Non-pigmented ciliary epithelial cell (primary cell): ENCODE measurements at regions not wholly inside any gene's neighbourhood (a gene's known extent, or its start where the extent isn't known, plus 50 kb on each side); places are given as distances from the start of the nearest gene placed in this dataset.

ENCODE experiments used
- DNase-seq: peaks from one replicate; pipeline ENCODE4 v3.0.0-alpha.2; 2010; ENCODE audit warnings: low read depth

DNA sequence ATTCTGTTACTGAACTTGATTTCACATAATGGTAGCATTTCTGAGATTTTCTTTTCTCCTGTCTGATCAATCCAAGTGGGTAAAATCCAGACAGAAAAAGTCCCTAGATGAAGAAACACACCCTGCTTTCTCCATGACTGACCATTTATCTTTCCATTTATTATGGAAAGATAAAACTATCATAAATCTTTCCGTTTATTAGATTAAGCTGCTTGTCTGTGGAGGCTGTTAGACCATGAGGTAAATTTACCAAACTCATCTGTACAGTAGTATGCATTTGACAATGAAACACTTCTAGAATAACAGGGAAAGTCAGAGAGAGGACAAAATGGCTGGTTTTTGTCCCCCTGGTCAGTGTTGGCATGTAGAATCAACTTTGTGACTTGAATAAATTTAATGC lies 491.2 kb upstream of the SEMA6A start:
- no peak for DNase-seq

- DNase-seq = no peak
Observed at GRCh38 chr5:117065161-117065560, 490.5 kb upstream of the SEMA6A start.

GRCh38 chr5:117060099-117060498 lies 485.5 kb upstream of the SEMA6A start:
- no peak for DNase-seq

DNA sequence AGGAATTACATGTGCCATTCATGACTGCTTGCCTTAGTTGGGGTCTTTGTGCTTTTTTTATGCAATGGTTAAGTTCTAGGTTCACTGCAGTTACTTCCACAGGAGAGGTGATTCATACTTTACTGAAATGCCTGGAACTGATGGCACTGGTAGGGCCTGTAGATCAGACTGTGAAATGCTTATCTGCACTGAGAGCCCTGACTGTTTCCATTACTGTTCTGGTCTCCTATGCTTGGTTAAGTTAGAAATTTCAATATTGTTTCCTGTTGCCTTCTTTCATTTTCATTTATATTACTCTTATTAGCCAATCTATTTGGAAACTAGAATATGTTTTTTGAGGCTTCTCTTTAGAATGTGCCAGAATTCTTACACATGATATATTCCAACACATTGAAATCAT lies 484.1 kb upstream of the SEMA6A start:
- DNase-seq = no peak

DNA sequence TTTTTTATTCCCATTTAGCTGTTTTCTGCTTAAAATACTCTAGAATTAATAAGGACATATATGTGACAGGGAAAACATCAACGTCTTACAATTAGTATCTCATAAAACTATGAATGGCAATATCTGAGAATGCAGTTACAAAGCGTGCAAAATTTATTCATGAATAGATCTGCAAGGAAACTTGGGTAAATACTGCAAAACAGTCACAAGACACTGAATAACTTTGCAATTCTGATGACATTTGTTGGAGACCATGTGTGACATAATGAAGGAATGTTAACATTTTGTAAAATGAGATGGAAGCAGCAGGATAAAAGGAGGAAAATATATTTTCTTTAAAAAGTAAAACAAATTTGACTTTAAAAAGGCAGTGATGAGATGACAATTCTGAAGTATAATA lies 480.9 kb upstream of the SEMA6A start:
- DNase-seq = no peak

GRCh38 chr5:117054911-117055310 lies 480.3 kb upstream of the SEMA6A start:
- no peak for DNase-seq

GRCh38 chr5:117054141-117054540 lies 479.5 kb upstream of the SEMA6A start:
- DNase-seq = no peak

GRCh38 chr5:117041926-117042595 lies 467.4 kb upstream of the SEMA6A start:
- DNase-seq = no peak

GRCh38 chr5:117039035-117039434 lies 464.4 kb upstream of the SEMA6A start:
- DNase-seq = no peak

GRCh38 chr5:117027384-117027783 lies 452.8 kb upstream of the SEMA6A start:
- no peak for DNase-seq

DNA sequence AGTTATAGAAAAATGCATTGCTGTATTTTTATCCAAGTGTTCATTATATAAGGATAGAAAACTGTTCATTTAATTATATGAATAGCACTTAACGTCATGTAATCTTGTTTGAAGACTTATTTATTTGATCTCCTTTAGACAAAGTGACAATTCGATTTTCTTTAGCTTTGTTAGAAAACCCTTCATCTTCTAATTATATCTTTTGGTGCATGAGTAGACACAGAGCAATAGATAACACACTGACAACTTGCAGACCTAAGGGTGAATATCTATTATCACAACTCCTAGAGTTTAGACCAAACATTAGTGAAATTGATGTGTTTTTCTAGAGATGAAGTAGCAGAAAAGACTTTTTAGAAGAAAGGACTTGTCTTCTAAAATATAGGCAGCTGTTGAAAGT lies 446.4 kb upstream of the SEMA6A start:
- no peak for DNase-seq

GRCh38 chr5:117013280-117013877 lies 438.8 kb upstream of the SEMA6A start:
- DNase-seq = no peak

- DNase-seq = no peak
Observed at GRCh38 chr5:117010574-117010973, 436.0 kb upstream of the SEMA6A start.

GRCh38 chr5:116998024-116998423 lies 423.4 kb upstream of the SEMA6A start:
- no peak for DNase-seq

DNA sequence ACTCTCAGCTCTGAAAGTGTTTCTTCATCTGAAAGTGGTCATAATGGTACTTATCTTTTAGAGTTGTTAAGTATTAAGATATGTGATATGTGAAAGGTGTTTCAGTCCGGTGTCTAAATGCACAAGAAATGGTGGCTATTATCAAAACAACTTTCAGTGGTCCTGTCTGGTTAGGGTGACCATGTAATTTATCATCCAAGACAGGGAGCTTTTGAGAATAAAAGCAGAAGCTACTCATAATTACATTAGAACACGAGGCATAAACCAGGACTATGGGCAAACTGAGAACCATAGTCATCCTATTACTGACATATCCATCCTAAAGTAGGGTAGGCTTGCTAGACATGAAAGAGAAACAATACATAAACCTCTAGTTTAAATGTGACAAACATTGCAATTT lies 418.1 kb upstream of the SEMA6A start:
- no peak for DNase-seq

- no peak for DNase-seq
Observed at GRCh38 chr5:116989995-116990394, 415.4 kb upstream of the SEMA6A start.

DNA sequence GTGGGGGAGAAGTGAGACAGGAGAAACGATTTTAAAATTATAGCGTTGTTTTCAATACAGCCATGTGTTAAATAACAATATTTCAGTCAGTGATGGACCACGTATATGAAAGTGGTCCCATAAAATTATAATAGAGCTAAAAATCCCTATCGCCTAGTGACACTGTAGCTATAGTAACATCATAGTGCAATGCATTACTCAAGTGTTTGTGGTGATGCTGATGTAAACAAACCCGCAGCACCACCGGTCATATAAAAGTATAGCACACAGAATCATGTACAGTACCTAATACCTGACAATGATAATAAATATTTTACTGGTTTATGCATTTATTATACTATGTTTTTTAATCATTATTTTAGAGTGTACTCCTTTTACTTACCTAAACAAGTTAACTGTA lies 407.4 kb upstream of the SEMA6A start:
- DNase-seq = no peak

GRCh38 chr5:116980581-116980980 lies 406.0 kb upstream of the SEMA6A start:
- no peak for DNase-seq

DNA sequence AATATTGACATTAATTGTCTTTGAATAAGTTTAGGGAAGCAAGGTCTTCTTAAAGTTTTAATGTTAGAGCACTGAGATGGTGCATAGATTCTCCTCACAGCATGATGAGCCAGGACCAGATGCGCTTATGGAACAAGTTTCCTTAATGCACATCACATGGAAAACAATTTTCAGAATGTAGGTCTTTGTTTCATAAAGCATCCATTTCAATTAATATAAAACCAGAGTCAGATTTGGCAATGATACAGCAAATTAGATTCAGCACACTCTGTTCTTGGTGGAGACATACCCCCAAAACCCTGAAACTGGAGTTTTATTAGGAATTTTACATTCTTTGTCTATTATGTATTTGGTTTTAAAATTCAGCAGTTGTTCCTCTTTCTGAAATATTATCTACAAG lies 402.1 kb upstream of the SEMA6A start:
- no peak for DNase-seq

GRCh38 chr5:116971131-116971530 lies 396.5 kb upstream of the SEMA6A start:
- no peak for DNase-seq

DNA sequence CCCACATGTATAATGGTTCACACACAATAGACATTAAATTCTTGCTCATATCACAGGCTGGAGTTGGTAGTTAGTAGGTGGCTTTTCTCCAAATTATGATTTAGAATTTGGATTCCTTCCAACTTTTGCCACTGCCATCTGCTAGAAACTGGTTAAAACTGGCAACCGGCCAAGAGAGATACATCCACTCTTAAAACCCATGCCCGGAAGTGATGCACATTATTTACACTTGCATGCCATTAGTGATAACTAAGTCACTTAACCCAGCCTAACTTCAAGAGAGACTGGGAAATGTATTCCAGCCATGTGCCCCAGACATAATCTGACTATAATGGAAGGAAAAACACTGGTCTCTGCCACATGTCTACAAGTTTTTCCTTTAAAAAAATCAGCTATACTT lies 395.7 kb upstream of the SEMA6A start:
- DNase-seq = no peak

- DNase-seq = no peak
Observed at GRCh38 chr5:116964438-116964837, 389.8 kb upstream of the SEMA6A start.

DNA sequence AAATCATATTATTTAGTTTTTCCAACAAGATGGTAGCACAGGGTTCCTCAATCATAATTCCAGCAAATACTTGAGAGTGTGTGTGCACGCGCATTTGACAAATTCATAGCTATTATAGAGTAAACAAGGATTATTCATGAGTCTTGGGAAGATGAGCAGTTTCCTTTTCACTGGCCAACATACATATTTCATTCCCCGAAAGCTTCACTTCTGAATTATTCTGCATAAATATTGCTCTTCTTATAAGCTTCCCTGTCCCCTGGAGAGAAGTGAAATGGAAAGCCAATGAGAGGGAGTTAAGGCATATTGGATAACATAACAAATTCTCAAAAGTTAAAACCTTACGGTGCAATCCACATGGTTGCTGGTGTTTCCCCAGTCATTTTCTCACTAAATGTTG lies 386.4 kb upstream of the SEMA6A start:
- DNase-seq = no peak

- no peak for DNase-seq
Observed at GRCh38 chr5:116959843-116960242, 385.2 kb upstream of the SEMA6A start.
